Ovary (tissue), 3 donors: ENCODE measurements at regions not wholly inside any gene's neighbourhood (a gene's known extent, or its start where the extent isn't known, plus 50 kb on each side); places are given as distances from the start of the nearest gene placed in this dataset.

Experiments used
- CTCF ChIP-seq, 3 donors: fragments of 450-650 bp in 2 of 3; fragments of 200-600 bp in 1 of 3; IDR thresholded peaks; one replicate each; pipeline versions ENCODE4 v1.5.1 to v1.8.0; 2016 to 2022; ENCODE audit warnings: antibody characterized with exemption in 3 of 3, mild to moderate bottlenecking in 1 of 3
- EP300 ChIP-seq: sonication (generic); formaldehyde crosslinking; IDR thresholded peaks from one replicate; pipeline ENCODE4 v1.6.1; 2017; ENCODE audit warnings: antibody characterized with exemption
- donor health status: DM: no; HTN: no; CAD: no.

GRCh38 chr4:187469627-187470026 lies 525.9 kb upstream of the ZFP42 start:
- no peak for TF ChIP-seq CTCF (IDR thresholded peaks at IDR 0.05)
- TF ChIP-seq EP300: no peak
